Heart right ventricle (tissue), 16 donors: ENCODE measurements at regions not wholly inside any gene's neighbourhood (a gene's known extent, or its start where the extent isn't known, plus 50 kb on each side); places are given as distances from the start of the nearest gene placed in this dataset.
"Not testable (repeated sequence)": the region's sequence is repeated elsewhere in the genome, so short reads cannot be mapped to it uniquely, and the experiment has no call there.

Experiments used
- ATAC-seq, 8 donors: fragments of 200-7000 bp; cut with Tn5 transposase; one replicate each; pipeline ENCODE4 v1.9.1; 2020; ENCODE audit warnings: mild to moderate bottlenecking in 8 of 8, moderate library complexity in 8 of 8, moderate number of reproducible peaks in 1 of 8
- DNase-seq, 2 donors: peaks; one replicate each; pipeline ENCODE4 v3.0.0-alpha.2; 2020
- H3K27ac ChIP-seq, 10 donors: fragments of 200-600 bp; sonication (generic) in 2 of 10; one replicate each; pipeline versions ENCODE4 v1.5.0 to v1.8.0; 2020 to 2022; ENCODE audit warnings: mild to moderate bottlenecking in 3 of 10
- H3K27me3 ChIP-seq, 7 donors: fragments of 200-600 bp; one replicate each; pipeline ENCODE4 v1.8.0; 2021 to 2022; ENCODE audit warnings: mild to moderate bottlenecking in 2 of 7
- H3K36me3 ChIP-seq, 9 donors: fragments of 200-600 bp; sonication (generic) in 1 of 9; one replicate each; pipeline versions ENCODE4 v1.5.0 to v1.8.0; 2020 to 2022; ENCODE audit warnings: mild to moderate bottlenecking in 2 of 9
- H3K4me1 ChIP-seq, 9 donors: fragments of 200-600 bp; sonication (generic) in 1 of 9; one replicate each; pipeline versions ENCODE4 v1.5.0 to v1.8.0; 2020 to 2022; ENCODE audit warnings: mild to moderate bottlenecking in 4 of 9
- H3K4me3 ChIP-seq, 10 donors: fragments of 200-600 bp; sonication (generic) in 2 of 10; one replicate each; pipeline versions ENCODE4 v1.5.0 to v1.8.0; 2020 to 2022; ENCODE audit warnings: mild to moderate bottlenecking in 7 of 10, moderate library complexity in 2 of 10
- H3K9me3 ChIP-seq, 11 donors: fragments of 200-600 bp in 10 of 11; sonication (generic) in 2 of 11; one replicate each; pipeline versions ENCODE4 v1.5.0 to v1.8.0; 2013 to 2022; ENCODE audit warnings: mild to moderate bottlenecking in 2 of 11, control low read depth in 1 of 11, moderate library complexity in 1 of 11
- WGBS, 2 donors: extraction: QIAGEN DNeasy Blood & Tissue Kit; methylation state at CpG; one replicate each; pipeline ENCODE4 v1.1.7; 2013; ENCODE audit warnings: inconsistent platforms in 1 of 2; 5-methylcytosine and 5-hydroxymethylcytosine counted together
- intact Hi-C, 10 donors: fragments of 100-400 bp; cut with DNase I; formaldehyde crosslinking; loops; one replicate each; pipeline versions ENCODE4 v1.11.1 to v1.14.2; 2022
- TF ChIP-seq, protein P1 (sequence below), 9 donors: fragments of 200-600 bp; sonication (generic) in 2 of 9; IDR thresholded peaks; one replicate each; pipeline versions ENCODE4 v1.5.0 to v1.8.0; 2021 to 2022; ENCODE audit warnings: antibody characterized with exemption in 9 of 9, mild to moderate bottlenecking in 5 of 9, moderate library complexity in 1 of 9
- donor health status: Arrhythmogenic right ventricular cardiomyopathy.
- donor health status: ischemic (EF 13 %, LVEDD 7.1; RV severe dilation, severe dysfunction).
- donor health status: healthy with polysubstance abuse.
- donor health status: DM: no; HTN: yes; CAD: no.
- donor health status: DM: no; HTN: no; CAD: no.
- donor health status: ischemic (EF 25% LVEDD 6.9; RV normal size, moderate dysfunction).
- donor health status: ischemic (EF 25% LVEDD 5.7; RV mildly dilated, moderate dysfunction).
- donor health status: healthy.
- donor health status: DM: yes; HTN: yes; CAD: no.
- donor health status: Ischemic cardiomyopathy.
- donor health status: ischemic (EF 35%, LVEDD 5.7; RV mildly dilated, moderate dysfunction).
- donor health status: nonischemic (EF 11% LVEDD 7.7; RV severe dilation, severe dysfunction).
- donor health status: DM: yes; HTN: yes; CAD: no.
- donor health status: PGD.
- donor health status: ischemic (EF 29% LVEDD 5.4; RV normal size, mild dysfunction).
- donor health status: nonischemic (EF 23%, LVEDD 6.1; RV moderate dilation, normal function).

DNA sequence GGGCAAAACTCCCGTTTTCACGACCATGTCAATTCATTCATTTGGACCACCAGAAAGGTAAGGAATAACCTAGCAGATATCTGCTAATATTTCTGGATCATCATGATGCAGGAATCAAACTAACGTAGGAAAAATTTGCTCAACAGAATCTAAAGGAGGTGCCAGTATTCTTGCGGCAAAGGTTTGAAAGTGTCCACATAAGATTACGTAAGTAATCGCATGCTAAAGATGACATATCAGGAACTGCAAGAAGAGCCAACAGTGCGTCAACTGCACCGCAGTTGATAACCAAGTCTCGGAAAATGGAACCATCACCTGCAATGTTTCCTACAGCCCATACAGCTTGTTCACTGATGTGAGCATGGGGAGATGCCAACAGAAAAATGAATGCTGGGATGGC lies 194.1 kb upstream of the ZNF804B start:
- no peak overlapping the region for H3K27ac ChIP-seq
- no peak overlapping the region for H3K4me3 ChIP-seq
- H3K27me3 ChIP-seq: no peaks in the 10 kb centered on the region
- intact Hi-C loops: no loop called here
- WGBS, 2 donors: 91 to 92% methylated on average over 9 of the region's 9 CpGs
- no peaks in the 10 kb centered on the region for H3K9me3 ChIP-seq
- ATAC-seq (no peak), DNase-seq (no peak)
- TF ChIP-seq, protein P1, sequence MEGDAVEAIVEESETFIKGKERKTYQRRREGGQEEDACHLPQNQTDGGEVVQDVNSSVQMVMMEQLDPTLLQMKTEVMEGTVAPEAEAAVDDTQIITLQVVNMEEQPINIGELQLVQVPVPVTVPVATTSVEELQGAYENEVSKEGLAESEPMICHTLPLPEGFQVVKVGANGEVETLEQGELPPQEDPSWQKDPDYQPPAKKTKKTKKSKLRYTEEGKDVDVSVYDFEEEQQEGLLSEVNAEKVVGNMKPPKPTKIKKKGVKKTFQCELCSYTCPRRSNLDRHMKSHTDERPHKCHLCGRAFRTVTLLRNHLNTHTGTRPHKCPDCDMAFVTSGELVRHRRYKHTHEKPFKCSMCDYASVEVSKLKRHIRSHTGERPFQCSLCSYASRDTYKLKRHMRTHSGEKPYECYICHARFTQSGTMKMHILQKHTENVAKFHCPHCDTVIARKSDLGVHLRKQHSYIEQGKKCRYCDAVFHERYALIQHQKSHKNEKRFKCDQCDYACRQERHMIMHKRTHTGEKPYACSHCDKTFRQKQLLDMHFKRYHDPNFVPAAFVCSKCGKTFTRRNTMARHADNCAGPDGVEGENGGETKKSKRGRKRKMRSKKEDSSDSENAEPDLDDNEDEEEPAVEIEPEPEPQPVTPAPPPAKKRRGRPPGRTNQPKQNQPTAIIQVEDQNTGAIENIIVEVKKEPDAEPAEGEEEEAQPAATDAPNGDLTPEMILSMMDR (IDR thresholded peaks at IDR 0.05): no peak
- H3K36me3 ChIP-seq: no peaks in the 10 kb centered on the region
- no peaks in the 10 kb centered on the region for H3K4me1 ChIP-seq

DNA sequence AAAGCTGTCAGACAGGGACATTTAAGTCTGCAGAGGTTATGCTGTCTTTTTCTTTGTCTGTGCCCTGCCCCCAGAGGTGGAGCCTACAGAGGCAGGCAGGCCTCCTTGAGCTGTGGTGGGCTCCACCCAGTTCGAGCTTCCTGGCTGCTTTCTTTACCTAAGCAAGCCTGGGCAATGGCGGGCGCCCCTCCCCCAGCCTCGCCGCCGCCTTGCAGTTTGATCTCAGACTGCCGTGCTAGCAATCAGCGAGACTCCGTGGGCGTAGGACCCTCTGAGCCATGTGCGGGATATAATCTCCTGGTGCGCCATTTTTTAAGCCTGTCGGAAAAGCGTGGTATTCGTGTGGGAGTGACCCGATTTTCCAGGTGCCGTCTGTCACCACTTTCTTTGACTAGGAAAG lies 203.1 kb upstream of the ZNF804B start:
- intact Hi-C loops, DNase-seq, H3K4me1 ChIP-seq, H3K27me3 ChIP-seq, H3K36me3 ChIP-seq, ATAC-seq, H3K4me3 ChIP-seq, H3K27ac ChIP-seq: not testable (repeated sequence)
- peaks cover 0 to 24% (median 0%) of the 10 kb centered on the region in 11 donors for H3K9me3 ChIP-seq
- 94 to 97% methylated on average over 17 of the region's 17 CpGs for WGBS, 2 donors

DNA sequence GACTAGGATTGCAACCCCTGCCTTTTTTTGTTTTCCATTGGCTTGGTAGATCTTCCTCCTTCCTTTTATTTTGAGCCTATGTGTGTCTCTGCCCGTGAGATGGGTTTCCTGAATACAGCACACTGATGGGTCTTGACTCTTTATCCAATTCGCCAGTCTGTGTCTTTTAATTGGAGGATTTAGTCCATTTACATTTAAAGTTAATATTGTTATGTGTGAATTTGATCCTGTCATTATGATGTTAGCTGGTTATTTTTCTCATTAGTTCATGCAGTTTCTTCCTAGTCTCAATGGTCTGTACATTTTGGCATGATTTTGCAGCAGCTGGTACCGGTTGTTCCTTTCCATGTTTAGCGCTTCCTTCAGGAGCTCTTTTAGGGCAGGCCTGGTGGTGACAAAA lies 204.7 kb upstream of the ZNF804B start:
- intact Hi-C loops, H3K36me3 ChIP-seq, H3K4me1 ChIP-seq, ATAC-seq, H3K27me3 ChIP-seq, H3K4me3 ChIP-seq, DNase-seq, H3K27ac ChIP-seq: not testable (repeated sequence)
- H3K9me3 ChIP-seq: peaks cover 0 to 24% (median 0%) of the 10 kb centered on the region in 11 donors
- 86 to 88% methylated on average over 4 of the region's 4 CpGs for WGBS, 2 donors

DNA sequence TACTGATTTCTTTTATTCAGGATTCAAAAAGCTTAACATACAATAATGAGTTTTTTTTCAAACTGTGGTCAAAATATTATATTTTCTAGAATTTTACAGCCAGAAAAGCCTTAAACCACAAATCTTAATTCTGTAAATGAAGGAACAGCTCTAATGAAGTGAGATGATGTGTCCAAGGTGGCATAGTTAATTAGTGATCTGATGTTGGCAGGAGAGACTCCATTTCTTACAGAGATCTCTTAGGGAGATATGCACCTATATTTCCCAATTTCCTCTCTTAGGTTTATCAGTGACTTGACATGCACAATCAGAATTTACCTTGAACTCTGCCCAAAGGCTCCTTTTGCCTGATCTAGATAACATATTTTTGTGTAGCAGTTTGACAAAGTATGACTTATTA lies 211.1 kb upstream of the ZNF804B start:
- H3K9me3 ChIP-seq: peaks cover 0 to 23% (median 7%) of the 10 kb centered on the region in 11 donors
- TF ChIP-seq, protein P1 (IDR thresholded peaks at IDR 0.05): no peak
- no peaks in the 10 kb centered on the region for H3K27me3 ChIP-seq
- no peak for DNase-seq
- no peak overlapping the region for H3K4me3 ChIP-seq
- no peak for ATAC-seq
- H3K36me3 ChIP-seq: no peaks in the 10 kb centered on the region
- intact Hi-C loops: no loop called here
- H3K4me1 ChIP-seq: no peaks in the 10 kb centered on the region
- no peak overlapping the region for H3K27ac ChIP-seq

DNA sequence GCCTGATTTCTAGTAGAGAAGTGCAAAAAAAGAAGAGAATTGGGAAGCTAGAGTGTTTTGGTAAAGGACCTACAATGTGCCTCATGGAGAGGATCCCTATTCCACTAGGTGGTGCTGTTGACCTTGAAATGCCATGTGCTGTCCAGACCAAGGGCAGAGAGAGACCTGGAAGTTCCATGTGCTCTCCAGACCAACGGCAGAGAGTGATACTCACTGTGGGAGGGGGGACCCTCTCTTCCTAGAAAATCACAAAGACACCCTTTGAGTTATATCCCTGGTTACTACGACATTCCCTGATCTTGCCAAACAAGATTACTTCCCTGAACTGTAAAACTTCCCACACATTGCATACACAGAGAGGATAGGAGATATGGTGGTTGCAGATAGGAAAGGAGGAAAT lies 212.7 kb upstream of the ZNF804B start:
- no peak for DNase-seq
- TF ChIP-seq, protein P1 (IDR thresholded peaks at IDR 0.05): peak in 7 of 9 donors; percentile 14 to 52 (median 35)
- Histone ChIP-seq H3K27me3 (no peaks in the 10 kb centered on the region), H3K4me3 (no peak overlapping the region), H3K27ac (no peak overlapping the region), H3K4me1 (no peaks in the 10 kb centered on the region), H3K9me3 (peaks cover 0 to 23% (median 7%) of the 10 kb centered on the region in 11 donors), H3K36me3 (no peaks in the 10 kb centered on the region)
- WGBS, 2 donors: 20 to 21% methylated on average over 2 of the region's 2 CpGs
- no peak for ATAC-seq
- intact Hi-C loops: no loop called here

DNA sequence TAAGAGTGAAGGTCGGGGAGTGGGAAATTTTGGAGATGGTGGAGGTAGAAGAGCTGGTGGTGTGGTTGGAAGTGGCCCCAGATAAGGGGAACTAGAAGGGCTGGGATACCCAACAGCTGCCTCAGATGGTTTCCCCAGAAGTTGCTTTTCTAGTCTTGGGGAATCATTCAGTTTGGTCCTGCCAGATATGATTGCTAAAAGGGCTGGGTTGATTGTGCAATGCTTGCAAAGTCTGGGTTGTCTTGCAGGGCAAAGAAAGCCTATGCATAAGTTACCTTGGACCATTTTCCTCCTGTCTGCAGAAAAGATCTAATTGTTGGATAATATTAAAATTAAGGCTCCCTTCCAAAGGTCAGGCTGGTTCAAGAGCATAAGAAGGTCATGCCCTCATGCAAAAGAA lies 213.8 kb upstream of the ZNF804B start:
- 69 to 83% methylated on average over 1 of the region's 1 CpG for WGBS, 2 donors
- Histone ChIP-seq H3K4me1 (no peaks in the 10 kb centered on the region), H3K9me3 (peaks cover 0 to 23% (median 7%) of the 10 kb centered on the region in 11 donors), H3K36me3 (no peaks in the 10 kb centered on the region), H3K4me3 (no peak overlapping the region), H3K27ac (no peak overlapping the region), H3K27me3 (no peaks in the 10 kb centered on the region)
- intact Hi-C loops: no loop called here
- DNase-seq (no peak), ATAC-seq (no peak)
- TF ChIP-seq, protein P1 (IDR thresholded peaks at IDR 0.05): no peak
